Central memory CD4-positive, alpha-beta T cell (primary cell): ENCODE measurements at regions not wholly inside any gene's neighbourhood (a gene's known extent, or its start where the extent isn't known, plus 50 kb on each side); places are given as distances from the start of the nearest gene placed in this dataset.
"Not testable (repeated sequence)": the region's sequence is repeated elsewhere in the genome, so short reads cannot be mapped to it uniquely, and the experiment has no call there.

ENCODE experiments used
- DNase-seq: peaks from one replicate; pipeline ENCODE4 v3.0.0; 2022

- no peak for DNase-seq
Observed at GRCh38 chr10:23884670-23885069, 324.3 kb upstream of the KIAA1217 start.

GRCh38 chr10:23885853-23886252 lies 323.1 kb upstream of the KIAA1217 start:
- no peak for DNase-seq

DNA sequence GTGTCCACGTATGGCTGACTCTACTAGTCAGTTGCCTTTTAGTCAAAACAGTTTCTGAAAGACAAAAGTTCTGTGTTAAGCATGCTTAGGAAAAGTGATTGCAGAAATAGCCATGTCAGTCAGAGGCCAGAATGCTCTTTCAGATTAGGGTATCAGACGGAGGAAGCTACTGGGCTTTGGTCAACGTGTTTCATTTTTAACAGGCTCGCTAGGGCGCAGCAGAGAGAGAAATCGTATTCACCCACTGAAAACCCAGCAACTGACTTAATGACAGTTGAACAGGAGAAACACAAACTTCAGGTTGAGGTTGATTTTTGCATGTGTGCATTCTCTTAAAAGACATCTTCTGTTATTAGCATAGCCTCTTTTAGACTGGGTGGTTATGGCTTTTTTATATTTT lies 322.6 kb upstream of the KIAA1217 start:
- DNase-seq, result no peak

GRCh38 chr10:23891301-23891700 lies 317.6 kb upstream of the KIAA1217 start:
- DNase-seq, result no peak

- no peak for DNase-seq
Observed at GRCh38 chr10:23892296-23892695, 316.6 kb upstream of the KIAA1217 start.

DNA sequence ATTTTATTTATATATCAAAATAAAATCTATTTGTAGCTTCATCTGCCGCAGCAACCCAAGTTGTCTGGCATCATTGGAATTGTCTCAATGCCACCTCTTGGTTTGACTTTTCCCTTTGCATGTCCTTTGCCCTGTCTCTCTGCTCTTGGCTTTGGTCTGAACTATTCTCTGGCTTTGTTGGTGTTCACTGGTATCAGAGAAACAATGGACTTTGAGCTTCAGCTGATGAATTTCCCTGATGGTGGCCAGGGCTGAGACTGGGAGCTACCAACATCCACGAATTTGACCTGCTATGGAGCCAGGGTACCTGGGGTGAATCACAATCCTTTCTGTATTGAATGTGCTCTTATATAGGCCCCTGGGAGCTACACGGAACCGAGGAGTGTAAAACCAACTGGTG lies 311.7 kb upstream of the KIAA1217 start:
- DNase-seq, result no peak

DNA sequence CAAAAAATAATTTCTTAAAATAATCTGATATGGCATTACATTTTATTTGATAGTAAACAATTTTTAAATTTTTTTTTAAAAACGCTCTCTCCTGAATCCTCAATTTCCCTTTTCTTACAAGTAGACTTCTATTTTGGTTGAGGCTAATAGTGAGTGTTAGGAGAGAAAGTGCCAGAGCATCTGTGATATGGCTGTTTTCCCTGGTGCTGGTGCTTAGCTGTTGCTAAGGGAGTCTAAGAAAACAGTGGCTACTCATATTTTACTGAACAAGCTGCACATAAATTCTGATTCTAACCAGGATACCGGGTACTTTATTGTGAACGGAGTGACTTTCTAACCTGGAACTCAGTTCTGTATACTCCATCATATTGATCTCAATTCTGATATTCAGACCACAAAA lies 311.1 kb upstream of the KIAA1217 start:
- no peak for DNase-seq

DNA sequence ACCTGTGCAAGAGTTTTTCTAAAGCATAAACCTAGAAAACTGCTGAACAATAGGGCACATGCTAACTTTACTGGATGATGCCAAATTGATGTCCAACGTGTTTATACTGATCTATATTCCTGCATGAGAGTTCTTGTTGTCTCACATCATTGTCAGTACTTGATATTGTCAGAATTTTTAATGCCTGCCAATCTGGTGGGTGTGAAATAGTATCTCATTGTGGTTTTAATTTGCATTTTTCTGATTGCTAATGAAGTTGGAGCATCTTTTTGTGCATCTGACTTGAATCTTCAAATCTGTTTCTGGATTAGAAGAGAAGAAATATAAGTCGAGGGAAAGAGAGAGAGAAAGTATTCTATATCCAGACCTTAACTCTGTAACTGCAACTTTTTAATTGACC lies 309.8 kb upstream of the KIAA1217 start:
- DNase-seq, result no peak

DNA sequence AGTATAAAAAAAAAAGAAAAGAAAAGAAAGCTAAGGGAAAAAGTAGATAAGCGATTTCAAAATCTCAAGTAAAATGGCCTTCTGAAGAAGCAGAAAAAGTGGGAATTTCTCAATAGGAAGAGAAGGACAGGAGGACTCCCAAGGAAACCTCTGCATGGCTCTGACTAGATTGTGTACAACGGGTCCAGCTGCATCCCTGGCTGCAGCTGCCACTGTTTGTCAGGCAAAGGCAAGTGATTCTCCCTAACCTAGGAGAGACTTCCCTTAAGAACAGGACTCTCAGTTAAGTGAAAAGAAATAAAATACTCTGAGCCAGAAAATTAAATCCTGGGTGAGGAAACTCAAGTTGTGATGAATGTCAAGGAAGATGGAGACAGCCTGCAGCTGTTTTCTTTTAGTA lies 298.6 kb upstream of the KIAA1217 start:
- no peak for DNase-seq

- no peak for DNase-seq
Observed at GRCh38 chr10:23912884-23913404, 296.0 kb upstream of the KIAA1217 start.

- no peak for DNase-seq
Observed at GRCh38 chr10:23914641-23915040, 294.3 kb upstream of the KIAA1217 start.

- DNase-seq, result no peak
Observed at GRCh38 chr10:23917251-23917840, 291.6 kb upstream of the KIAA1217 start.

- DNase-seq, result no peak
Observed at GRCh38 chr10:23918090-23918723, 290.7 kb upstream of the KIAA1217 start.

- no peak for DNase-seq
Observed at GRCh38 chr10:23918839-23919238, 290.1 kb upstream of the KIAA1217 start.

GRCh38 chr10:23927576-23928325 lies 281.2 kb upstream of the KIAA1217 start:
- DNase-seq, result no peak

GRCh38 chr10:23934023-23934422 lies 274.9 kb upstream of the KIAA1217 start:
- DNase-seq, result not testable (repeated sequence)

GRCh38 chr10:23945845-23946244 lies 263.1 kb upstream of the KIAA1217 start:
- no peak for DNase-seq

DNA sequence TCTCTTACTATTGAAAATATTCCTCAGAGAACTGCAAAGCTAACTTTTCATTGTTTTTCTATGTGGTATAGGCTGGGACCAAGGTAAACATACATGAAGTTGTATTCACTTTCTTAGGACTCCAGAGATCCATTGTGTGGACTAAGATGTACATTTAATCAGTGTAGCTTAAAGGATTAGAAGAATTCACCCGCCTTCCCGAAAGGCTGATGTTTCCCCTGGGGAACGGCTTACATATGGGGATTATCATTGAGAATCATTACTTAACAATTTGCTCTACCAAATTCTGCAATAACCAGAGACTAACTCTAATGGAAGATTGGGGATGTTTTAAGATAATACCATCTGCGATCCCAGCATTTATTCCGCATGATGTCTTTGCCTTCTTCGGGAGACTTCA lies 257.1 kb upstream of the KIAA1217 start:
- no peak for DNase-seq

DNA sequence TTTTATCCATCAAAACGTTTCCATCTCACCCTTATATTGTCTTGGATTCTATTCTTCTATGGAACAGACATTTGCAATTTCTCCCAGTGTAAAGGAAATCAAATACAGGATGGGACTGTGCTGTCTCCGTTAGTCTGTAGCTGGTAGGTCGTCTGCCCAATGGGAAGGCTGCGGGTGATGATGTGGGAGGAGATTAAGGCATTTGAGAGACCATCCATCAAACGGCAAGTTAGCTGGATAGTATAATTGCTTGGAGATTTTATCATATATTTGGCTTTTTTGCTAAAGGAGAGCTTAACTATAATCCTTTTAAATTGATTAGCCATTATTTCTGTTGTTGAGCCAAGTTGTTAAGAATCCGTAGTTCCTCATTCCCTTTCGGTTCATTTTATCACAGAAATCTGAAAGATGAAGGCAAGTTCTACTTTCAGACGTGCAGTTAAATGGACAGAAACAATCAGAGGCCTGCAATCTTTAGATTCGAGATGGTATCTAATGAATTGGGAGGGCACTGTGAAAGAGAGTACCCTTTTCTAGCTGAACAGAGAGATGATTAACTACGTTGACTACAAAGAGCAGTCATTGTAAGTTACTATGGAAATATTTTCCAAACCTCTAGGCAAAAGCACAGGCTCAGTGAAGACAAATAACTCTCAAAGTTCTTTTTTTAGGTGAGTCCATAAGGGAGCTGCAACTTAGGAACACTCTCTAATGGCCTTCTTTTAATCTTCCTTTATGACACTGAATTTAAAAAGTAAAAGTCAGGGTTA lies 253.3 kb upstream of the KIAA1217 start:
- no peak for DNase-seq

DNA sequence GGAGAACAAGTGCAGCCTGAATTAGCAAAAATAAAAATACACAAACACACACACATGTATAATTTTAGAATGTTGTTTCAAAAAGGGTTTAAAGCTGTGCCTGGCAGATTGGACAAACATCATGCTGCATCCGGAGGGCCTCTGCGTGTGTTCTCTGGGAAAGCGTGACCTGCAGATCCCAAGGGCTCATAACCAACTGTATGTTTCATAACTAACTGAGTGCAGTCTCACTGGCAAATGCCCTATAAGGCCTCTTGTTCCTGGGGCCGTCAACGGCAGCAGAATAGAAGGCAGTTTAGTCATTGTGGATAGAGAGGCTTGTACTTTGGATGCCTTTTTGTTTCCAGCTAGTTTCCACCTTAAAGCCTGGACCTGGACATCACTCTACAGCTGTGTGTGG lies 243.8 kb upstream of the KIAA1217 start:
- DNase-seq, result no peak

- no peak for DNase-seq
Observed at GRCh38 chr10:23965880-23966279, 243.1 kb upstream of the KIAA1217 start.

- DNase-seq, result no peak
Observed at GRCh38 chr10:23966504-23967051, 242.4 kb upstream of the KIAA1217 start.

DNA sequence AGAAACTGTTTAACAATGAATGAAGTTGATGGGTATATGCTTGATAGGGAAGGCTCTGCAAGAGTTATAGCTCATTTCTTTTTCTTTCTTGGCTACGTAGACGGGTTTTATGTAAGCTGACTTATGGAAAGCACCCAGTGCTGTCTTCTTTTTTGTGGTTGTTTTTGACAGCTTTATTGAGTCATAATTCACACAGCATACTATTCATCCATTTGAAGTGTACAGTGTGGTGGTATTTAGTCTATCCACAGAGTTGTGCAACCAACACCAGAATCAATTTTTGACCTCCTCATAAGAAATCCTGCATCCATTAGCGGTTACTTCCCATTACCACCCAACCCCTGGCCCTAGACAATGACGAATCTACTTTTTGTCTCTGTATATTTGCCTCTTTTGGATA lies 240.6 kb upstream of the KIAA1217 start:
- DNase-seq, result no peak
